H1 (cell line): ENCODE measurements at regions not wholly inside any gene's neighbourhood (a gene's known extent, or its start where the extent isn't known, plus 50 kb on each side); places are given as distances from the start of the nearest gene placed in this dataset.

Experiments
- KDM1A ChIP-seq: fragments of 200-600, 300-600 bp; sonication (generic); IDR thresholded peaks from 2 replicates; pipeline ENCODE4 v1.7.1; 2016; ENCODE audit warnings: mild to moderate bottlenecking, low read length, borderline replicate concordance
- NANOG ChIP-seq: IDR thresholded peaks from 2 replicates; pipeline ENCODE4 v1.6.1; 2011; ENCODE audit warnings: low read length, low read depth, mild to moderate bottlenecking, inconsistent platforms; ENCODE audit not compliant: insufficient read depth, poor library complexity, severe bottlenecking
- RNF2 ChIP-seq: fragments of 200-900, 300-1000 bp; sonication (generic); IDR thresholded peaks from 2 replicates; pipeline ENCODE4 v1.7.1; 2016; ENCODE audit warnings: borderline replicate concordance, low read depth, mild to moderate bottlenecking, antibody characterized with exemption, low read length; ENCODE audit not compliant: poor library complexity, severe bottlenecking; ENCODE audit errors: missing control alignments
- RXRA ChIP-seq: IDR thresholded peaks from 2 replicates; pipeline ENCODE4 v1.6.1; 2011; ENCODE audit warnings: low read depth, mild to moderate bottlenecking, low read length, moderate library complexity; ENCODE audit not compliant: insufficient read depth
- SP4 ChIP-seq: IDR thresholded peaks from 2 replicates; pipeline ENCODE4 v1.6.1; 2012; ENCODE audit warnings: low read length, inconsistent platforms
- TEAD4 ChIP-seq: IDR thresholded peaks from 2 replicates; pipeline ENCODE4 v1.6.1; 2012; ENCODE audit warnings: low read depth, low read length, inconsistent platforms, mixed read lengths
- TF ChIP-seq, protein P1 (sequence below): fragments of 300-600 bp; sonication (generic); IDR thresholded peaks from 2 replicates; pipeline ENCODE4 v1.7.1; 2012; ENCODE audit warnings: low read length, moderate library complexity, mild to moderate bottlenecking, inconsistent platforms; ENCODE audit not compliant: insufficient replicate concordance
- TF ChIP-seq, protein P2 (sequence below): IDR thresholded peaks from 2 replicates; pipeline ENCODE4 v1.6.1; 2012; ENCODE audit warnings: low read length, inconsistent platforms

DNA sequence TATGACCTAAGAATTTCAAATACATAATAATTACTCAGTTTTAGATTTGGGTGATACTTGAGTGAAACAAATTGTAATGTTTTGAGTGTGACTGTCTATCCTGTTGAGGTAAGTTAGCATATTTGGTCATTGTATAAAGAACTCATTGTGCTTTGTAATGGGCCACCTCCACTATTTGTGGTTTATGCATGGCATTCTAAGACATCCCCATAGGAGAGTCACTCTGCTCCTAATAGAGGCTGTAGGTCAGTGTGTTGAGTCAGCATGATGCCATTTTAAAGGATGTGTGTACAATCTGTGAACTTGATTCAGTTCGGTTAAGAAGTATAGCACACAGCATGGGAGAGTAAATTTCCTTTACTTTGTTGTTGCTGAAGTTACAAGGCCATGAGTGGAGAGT, 1112.4 kb downstream of the JRKL start (continued):
- TF ChIP-seq, protein P1, sequence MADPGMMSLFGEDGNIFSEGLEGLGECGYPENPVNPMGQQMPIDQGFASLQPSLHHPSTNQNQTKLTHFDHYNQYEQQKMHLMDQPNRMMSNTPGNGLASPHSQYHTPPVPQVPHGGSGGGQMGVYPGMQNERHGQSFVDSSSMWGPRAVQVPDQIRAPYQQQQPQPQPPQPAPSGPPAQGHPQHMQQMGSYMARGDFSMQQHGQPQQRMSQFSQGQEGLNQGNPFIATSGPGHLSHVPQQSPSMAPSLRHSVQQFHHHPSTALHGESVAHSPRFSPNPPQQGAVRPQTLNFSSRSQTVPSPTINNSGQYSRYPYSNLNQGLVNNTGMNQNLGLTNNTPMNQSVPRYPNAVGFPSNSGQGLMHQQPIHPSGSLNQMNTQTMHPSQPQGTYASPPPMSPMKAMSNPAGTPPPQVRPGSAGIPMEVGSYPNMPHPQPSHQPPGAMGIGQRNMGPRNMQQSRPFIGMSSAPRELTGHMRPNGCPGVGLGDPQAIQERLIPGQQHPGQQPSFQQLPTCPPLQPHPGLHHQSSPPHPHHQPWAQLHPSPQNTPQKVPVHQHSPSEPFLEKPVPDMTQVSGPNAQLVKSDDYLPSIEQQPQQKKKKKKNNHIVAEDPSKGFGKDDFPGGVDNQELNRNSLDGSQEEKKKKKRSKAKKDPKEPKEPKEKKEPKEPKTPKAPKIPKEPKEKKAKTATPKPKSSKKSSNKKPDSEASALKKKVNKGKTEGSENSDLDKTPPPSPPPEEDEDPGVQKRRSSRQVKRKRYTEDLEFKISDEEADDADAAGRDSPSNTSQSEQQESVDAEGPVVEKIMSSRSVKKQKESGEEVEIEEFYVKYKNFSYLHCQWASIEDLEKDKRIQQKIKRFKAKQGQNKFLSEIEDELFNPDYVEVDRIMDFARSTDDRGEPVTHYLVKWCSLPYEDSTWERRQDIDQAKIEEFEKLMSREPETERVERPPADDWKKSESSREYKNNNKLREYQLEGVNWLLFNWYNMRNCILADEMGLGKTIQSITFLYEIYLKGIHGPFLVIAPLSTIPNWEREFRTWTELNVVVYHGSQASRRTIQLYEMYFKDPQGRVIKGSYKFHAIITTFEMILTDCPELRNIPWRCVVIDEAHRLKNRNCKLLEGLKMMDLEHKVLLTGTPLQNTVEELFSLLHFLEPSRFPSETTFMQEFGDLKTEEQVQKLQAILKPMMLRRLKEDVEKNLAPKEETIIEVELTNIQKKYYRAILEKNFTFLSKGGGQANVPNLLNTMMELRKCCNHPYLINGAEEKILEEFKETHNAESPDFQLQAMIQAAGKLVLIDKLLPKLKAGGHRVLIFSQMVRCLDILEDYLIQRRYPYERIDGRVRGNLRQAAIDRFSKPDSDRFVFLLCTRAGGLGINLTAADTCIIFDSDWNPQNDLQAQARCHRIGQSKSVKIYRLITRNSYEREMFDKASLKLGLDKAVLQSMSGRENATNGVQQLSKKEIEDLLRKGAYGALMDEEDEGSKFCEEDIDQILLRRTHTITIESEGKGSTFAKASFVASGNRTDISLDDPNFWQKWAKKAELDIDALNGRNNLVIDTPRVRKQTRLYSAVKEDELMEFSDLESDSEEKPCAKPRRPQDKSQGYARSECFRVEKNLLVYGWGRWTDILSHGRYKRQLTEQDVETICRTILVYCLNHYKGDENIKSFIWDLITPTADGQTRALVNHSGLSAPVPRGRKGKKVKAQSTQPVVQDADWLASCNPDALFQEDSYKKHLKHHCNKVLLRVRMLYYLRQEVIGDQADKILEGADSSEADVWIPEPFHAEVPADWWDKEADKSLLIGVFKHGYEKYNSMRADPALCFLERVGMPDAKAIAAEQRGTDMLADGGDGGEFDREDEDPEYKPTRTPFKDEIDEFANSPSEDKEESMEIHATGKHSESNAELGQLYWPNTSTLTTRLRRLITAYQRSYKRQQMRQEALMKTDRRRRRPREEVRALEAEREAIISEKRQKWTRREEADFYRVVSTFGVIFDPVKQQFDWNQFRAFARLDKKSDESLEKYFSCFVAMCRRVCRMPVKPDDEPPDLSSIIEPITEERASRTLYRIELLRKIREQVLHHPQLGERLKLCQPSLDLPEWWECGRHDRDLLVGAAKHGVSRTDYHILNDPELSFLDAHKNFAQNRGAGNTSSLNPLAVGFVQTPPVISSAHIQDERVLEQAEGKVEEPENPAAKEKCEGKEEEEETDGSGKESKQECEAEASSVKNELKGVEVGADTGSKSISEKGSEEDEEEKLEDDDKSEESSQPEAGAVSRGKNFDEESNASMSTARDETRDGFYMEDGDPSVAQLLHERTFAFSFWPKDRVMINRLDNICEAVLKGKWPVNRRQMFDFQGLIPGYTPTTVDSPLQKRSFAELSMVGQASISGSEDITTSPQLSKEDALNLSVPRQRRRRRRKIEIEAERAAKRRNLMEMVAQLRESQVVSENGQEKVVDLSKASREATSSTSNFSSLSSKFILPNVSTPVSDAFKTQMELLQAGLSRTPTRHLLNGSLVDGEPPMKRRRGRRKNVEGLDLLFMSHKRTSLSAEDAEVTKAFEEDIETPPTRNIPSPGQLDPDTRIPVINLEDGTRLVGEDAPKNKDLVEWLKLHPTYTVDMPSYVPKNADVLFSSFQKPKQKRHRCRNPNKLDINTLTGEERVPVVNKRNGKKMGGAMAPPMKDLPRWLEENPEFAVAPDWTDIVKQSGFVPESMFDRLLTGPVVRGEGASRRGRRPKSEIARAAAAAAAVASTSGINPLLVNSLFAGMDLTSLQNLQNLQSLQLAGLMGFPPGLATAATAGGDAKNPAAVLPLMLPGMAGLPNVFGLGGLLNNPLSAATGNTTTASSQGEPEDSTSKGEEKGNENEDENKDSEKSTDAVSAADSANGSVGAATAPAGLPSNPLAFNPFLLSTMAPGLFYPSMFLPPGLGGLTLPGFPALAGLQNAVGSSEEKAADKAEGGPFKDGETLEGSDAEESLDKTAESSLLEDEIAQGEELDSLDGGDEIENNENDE: no peak
- no peak for TF ChIP-seq KDM1A
- no peak for TF ChIP-seq TEAD4
- no peak for TF ChIP-seq SP4
- no peak for TF ChIP-seq RNF2
- no peak for TF ChIP-seq RXRA
- TF ChIP-seq, protein P2, sequence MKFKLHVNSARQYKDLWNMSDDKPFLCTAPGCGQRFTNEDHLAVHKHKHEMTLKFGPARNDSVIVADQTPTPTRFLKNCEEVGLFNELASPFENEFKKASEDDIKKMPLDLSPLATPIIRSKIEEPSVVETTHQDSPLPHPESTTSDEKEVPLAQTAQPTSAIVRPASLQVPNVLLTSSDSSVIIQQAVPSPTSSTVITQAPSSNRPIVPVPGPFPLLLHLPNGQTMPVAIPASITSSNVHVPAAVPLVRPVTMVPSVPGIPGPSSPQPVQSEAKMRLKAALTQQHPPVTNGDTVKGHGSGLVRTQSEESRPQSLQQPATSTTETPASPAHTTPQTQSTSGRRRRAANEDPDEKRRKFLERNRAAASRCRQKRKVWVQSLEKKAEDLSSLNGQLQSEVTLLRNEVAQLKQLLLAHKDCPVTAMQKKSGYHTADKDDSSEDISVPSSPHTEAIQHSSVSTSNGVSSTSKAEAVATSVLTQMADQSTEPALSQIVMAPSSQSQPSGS: no peak
- TF ChIP-seq NANOG: no peak
